ENCODE measurements at regions not wholly inside any gene's neighbourhood (a gene's known extent, or its start where the extent isn't known, plus 50 kb on each side); places are given as distances from the start of the nearest gene placed in this dataset.

GRCh38 chr13:84646957-84647356 is 764.7 kb upstream of the SLITRK1 start:
- TF ChIP-seq CTCF (IDR thresholded peaks at IDR 0.05) (no peak), POLR2A (IDR thresholded peaks at IDR 0.05) (no peak), EP300 (IDR thresholded peaks at IDR 0.05) (no peak)

Data from stomach (tissue), 4 donors.